PFSK-1 (cell line): ENCODE measurements at regions not wholly inside any gene's neighbourhood (a gene's known extent, or its start where the extent isn't known, plus 50 kb on each side); places are given as distances from the start of the nearest gene placed in this dataset.

Experiments used
- FOXP2 ChIP-seq: optimal IDR thresholded peaks from 2 replicates; pipeline ENCODE3; 2011; ENCODE audit warnings: borderline replicate concordance, control low read depth, inconsistent platforms; ENCODE audit not compliant: insufficient read depth; ENCODE audit errors: extremely low read length, extremely low read depth
- POLR2AphosphoS5 ChIP-seq: IDR thresholded peaks from 2 replicates; pipeline ENCODE4 v1.6.1; 2012; ENCODE audit warnings: low read depth, mild to moderate bottlenecking, control low read depth, low read length, moderate library complexity
- SIN3A ChIP-seq: IDR thresholded peaks from 2 replicates; pipeline ENCODE4 v1.6.1; 2012; ENCODE audit warnings: mild to moderate bottlenecking, low read length, moderate library complexity, borderline replicate concordance; ENCODE audit not compliant: insufficient read depth
- TAF1 ChIP-seq: IDR thresholded peaks from 2 replicates; pipeline ENCODE4 v1.6.1; 2012; ENCODE audit warnings: low read length, control low read depth, borderline replicate concordance; ENCODE audit not compliant: insufficient read depth
- TF ChIP-seq, protein P1 (sequence below), 2 experiments: IDR thresholded peaks; 2 replicates each; pipeline versions ENCODE4 v1.6.1 to v1.8.0; 2011 to 2012; ENCODE audit warnings: low read depth in 2 of 2, low read length in 2 of 2, control low read depth in 1 of 2, inconsistent platforms in 1 of 2, mild to moderate bottlenecking in 1 of 2, moderate library complexity in 1 of 2; ENCODE audit not compliant: insufficient read depth in 1 of 2

DNA sequence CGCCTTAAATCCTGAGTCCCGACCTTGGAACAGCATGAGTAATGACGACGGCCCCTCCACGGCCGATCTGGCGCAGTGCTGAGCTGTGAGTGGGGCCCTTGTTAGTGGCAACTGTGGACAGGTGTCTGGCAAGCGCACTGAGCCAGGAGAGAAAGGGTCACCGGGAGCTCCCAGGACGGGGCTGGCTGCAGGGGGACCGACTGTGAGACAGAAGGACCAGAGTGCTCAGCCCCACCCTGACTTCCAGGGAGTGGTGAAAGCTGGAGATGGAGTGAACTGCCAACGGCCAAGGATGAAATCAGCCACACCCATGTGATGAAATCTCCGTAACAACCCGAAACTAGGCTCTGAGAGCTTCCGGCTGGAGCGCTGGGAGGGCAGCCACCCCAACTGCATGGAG lies 228.6 kb downstream of the BRD1 start:
- no peak for TF ChIP-seq POLR2AphosphoS5
- no peak for TF ChIP-seq TAF1
- no peak for TF ChIP-seq SIN3A
- TF ChIP-seq FOXP2: no peak
- TF ChIP-seq, protein P1, sequence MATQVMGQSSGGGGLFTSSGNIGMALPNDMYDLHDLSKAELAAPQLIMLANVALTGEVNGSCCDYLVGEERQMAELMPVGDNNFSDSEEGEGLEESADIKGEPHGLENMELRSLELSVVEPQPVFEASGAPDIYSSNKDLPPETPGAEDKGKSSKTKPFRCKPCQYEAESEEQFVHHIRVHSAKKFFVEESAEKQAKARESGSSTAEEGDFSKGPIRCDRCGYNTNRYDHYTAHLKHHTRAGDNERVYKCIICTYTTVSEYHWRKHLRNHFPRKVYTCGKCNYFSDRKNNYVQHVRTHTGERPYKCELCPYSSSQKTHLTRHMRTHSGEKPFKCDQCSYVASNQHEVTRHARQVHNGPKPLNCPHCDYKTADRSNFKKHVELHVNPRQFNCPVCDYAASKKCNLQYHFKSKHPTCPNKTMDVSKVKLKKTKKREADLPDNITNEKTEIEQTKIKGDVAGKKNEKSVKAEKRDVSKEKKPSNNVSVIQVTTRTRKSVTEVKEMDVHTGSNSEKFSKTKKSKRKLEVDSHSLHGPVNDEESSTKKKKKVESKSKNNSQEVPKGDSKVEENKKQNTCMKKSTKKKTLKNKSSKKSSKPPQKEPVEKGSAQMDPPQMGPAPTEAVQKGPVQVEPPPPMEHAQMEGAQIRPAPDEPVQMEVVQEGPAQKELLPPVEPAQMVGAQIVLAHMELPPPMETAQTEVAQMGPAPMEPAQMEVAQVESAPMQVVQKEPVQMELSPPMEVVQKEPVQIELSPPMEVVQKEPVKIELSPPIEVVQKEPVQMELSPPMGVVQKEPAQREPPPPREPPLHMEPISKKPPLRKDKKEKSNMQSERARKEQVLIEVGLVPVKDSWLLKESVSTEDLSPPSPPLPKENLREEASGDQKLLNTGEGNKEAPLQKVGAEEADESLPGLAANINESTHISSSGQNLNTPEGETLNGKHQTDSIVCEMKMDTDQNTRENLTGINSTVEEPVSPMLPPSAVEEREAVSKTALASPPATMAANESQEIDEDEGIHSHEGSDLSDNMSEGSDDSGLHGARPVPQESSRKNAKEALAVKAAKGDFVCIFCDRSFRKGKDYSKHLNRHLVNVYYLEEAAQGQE (IDR thresholded peaks at IDR 0.05; ENCODE audit: insufficient read depth in 1 of 2, low read depth in 2 of 2, low read length in 2 of 2): no peak

DNA sequence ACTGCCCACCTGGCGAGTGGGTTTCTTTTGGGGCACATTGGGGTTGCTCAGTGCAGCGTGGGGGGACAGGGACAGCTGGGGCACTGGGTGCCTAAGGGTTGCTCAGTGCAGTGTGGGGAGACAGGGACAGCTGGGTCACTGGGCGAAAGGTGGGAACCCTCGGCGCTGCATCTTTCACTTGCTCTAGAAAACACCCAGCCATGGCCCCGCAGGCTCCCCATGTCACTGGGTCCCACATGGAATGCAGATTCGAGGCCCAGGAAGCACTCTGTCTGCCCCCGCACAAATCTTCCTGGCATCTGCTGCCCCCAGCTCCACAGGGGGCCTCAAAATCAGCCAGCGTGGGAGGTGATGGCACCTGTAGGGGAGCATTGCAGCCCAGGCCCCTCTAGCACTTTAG lies 229.3 kb downstream of the BRD1 start:
- TF ChIP-seq TAF1 (no peak), POLR2AphosphoS5 (no peak), FOXP2 (no peak), SIN3A (no peak)
- TF ChIP-seq, protein P1 (IDR thresholded peaks at IDR 0.05; ENCODE audit: insufficient read depth in 1 of 2, low read depth in 2 of 2, low read length in 2 of 2): no peak

DNA sequence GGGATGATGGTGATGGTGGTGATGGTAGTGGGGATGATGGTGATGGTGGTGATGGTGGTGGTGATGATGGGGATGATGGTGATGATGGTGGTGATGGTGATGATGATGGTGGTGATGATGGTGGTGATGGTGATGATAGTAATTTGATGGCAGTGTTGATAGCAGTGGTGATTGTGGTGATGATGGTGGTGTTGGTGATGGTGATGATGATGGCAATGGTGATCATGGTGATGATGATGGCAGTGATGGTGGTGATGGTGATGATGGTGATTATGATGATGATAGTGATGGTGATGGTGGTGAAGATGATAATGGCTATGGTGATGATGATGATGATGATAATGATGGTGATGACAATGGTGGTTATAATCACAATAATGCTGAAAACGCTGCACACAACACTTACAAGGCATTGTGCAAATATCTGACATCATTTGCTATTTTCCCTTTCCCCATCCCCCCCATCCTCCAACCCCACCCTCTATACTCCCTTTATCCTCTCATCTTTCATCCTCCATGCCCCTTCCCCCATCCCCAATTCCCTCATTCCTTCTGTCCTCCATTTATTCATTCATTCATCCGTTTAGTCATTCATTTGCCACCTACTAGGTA lies 230.1 kb downstream of the BRD1 start:
- TF ChIP-seq, protein P1 (IDR thresholded peaks at IDR 0.05; ENCODE audit: insufficient read depth in 1 of 2, low read depth in 2 of 2, low read length in 2 of 2): no peak
- no peak for TF ChIP-seq SIN3A
- TF ChIP-seq TAF1: no peak
- no peak for TF ChIP-seq POLR2AphosphoS5
- TF ChIP-seq FOXP2: no peak

DNA sequence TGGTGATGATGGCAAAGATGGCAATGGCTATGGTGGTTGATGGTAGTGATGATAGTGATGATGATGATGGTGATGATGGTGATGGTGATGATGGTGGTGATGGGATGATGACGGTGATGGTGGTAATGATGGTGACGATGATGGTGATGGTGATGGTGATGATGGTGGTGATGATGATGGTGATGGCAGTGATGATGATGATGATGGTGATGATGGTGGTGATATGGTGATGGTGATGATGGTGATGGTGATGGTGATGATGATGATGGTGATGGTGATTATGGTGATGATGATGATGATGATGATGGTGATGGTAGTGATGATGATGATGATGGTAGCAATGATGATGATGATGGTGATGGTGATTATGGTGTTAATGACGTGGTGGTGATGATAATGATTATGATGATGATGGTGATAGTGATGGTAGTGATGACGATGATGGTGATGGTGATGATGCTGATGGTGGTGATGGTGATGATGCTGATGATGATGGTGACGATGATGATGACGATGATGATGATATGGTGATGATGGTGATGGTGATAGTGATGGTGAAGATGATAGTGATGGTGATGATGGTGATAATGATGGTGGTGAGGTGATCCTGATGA lies 232.1 kb downstream of the BRD1 start:
- TF ChIP-seq, protein P1 (IDR thresholded peaks at IDR 0.05; ENCODE audit: insufficient read depth in 1 of 2, low read depth in 2 of 2, low read length in 2 of 2): no peak
- TF ChIP-seq POLR2AphosphoS5: no peak
- no peak for TF ChIP-seq TAF1
- no peak for TF ChIP-seq SIN3A
- TF ChIP-seq FOXP2: no peak
